ENCODE measurements at regions not wholly inside any gene's neighbourhood (a gene's known extent, or its start where the extent isn't known, plus 50 kb on each side); places are given as distances from the start of the nearest gene placed in this dataset.

DNA sequence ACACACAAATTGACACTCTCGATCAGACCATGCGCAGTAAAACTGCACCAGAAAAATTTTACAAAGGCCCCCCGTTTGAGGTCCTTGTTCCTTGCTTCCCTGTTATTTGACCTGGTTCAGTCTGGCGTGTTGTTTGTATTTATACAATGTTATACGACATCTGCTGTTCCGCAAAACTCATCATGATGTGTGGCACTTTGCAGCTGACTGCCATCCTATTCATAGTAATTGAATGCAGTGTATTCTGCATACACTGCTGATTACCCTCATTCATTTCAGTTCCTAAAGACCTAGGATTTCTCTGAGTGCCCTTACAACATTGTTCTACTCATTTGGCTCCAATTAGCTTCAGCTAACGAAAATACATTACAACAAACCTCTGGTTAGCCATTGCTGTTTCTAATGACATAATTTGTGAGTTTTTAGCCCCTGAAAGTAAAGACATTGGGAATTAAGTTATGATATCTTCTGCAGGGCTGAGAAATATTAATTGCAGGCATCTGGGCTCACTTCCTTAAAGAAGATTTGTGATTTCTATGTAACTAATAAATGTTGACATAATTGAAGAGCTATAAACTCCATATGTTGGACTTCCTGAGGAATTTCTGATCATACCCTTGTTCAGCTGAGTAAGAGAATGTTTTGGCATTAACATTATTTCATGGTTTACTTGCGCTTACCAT, 75.7 kb downstream of the C3orf38 start:
- POLR2A ChIA-PET (ENCODE audit: partially characterized antibody): no interaction called here
- TF ChIP-seq TAF7 (optimal IDR thresholded peaks at IDR 0.05; ENCODE audit: borderline replicate concordance, low read depth, low read length): no peak
- TF ChIP-seq RNF2 (IDR thresholded peaks at IDR 0.05; ENCODE audit: borderline replicate concordance, low read depth, low read length, missing control alignments, poor library complexity, severe bottlenecking): no peak
- TF ChIP-seq RBBP5 (IDR thresholded peaks at IDR 0.05; ENCODE audit: borderline replicate concordance, low read depth, low read length): no peak
- no peak for TF ChIP-seq GTF2F1 (IDR thresholded peaks at IDR 0.05; ENCODE audit: borderline replicate concordance, low read depth, low read length)
- no peak for TF ChIP-seq JUN (IDR thresholded peaks at IDR 0.05; ENCODE audit: low read depth, low read length)
- TF ChIP-seq GABPA (IDR thresholded peaks at IDR 0.05; ENCODE audit: borderline replicate concordance, insufficient read depth, low read length): no peak
- no peak for TF ChIP-seq CHD2 (IDR thresholded peaks at IDR 0.05; ENCODE audit: low read length)
- TF ChIP-seq ZNF274 (IDR thresholded peaks at IDR 0.05; ENCODE audit: borderline replicate concordance, extremely low read depth, low read length): no peak
- TF ChIP-seq SP4 (IDR thresholded peaks at IDR 0.05; ENCODE audit: low read length): no peak
- TF ChIP-seq CTCF (IDR thresholded peaks at IDR 0.05; ENCODE audit: control extremely low read depth in 1 of 3, insufficient read depth in 1 of 3, low read depth in 1 of 3, low read length in 3 of 3): no peak
- no peak for TF ChIP-seq YY1 (IDR thresholded peaks at IDR 0.05; ENCODE audit: low read depth, low read length)

More for the DNA sequence above, 75.7 kb downstream of the C3orf38 start:
- Histone ChIP-seq H3K27me3 (replicated peaks in 1 of 4; ENCODE audit: control insufficient read depth in 3 of 4, extremely low read depth in 1 of 4, insufficient read depth in 3 of 4, low read length in 3 of 4) (no peaks in the 10 kb centered on the region), H3K4me2 (ENCODE audit: insufficient read depth in 1 of 2, low read depth in 2 of 2, low read length in 2 of 2) (no peak overlapping the region), H2BK12ac (ENCODE audit: low read depth, low read length) (no peak overlapping the region), H4K8ac (ENCODE audit: extremely low read depth, insufficient read depth, low read length) (no peak overlapping the region), H3K4me1 (replicated peaks in 1 of 4; ENCODE audit: control insufficient read depth in 3 of 4, insufficient read depth in 4 of 4, low read length in 3 of 4) (no peaks in the 10 kb centered on the region), H3K9ac (replicated peaks in 1 of 4; ENCODE audit: extremely low read depth in 1 of 4, low read depth in 3 of 4, low read length in 3 of 4) (no peak overlapping the region), H4K5ac (ENCODE audit: insufficient read length, low read depth, low read length) (no peak overlapping the region), H3K4ac (replicated peaks; ENCODE audit: insufficient read length, low read depth, low read length) (no peak overlapping the region), H3K23ac (ENCODE audit: insufficient read length) (no peak overlapping the region), H3K36me3 (ENCODE audit: control insufficient read depth in 2 of 4, insufficient read depth in 4 of 4, low read length in 3 of 4) (no peaks in the 10 kb centered on the region), H2BK15ac (ENCODE audit: low read length) (no peak overlapping the region), H3K56ac (replicated peaks; ENCODE audit: insufficient read length, low read depth, low read length) (no peak overlapping the region), H2AK5ac (ENCODE audit: low read depth, low read length) (no peak overlapping the region), H4K20me1 (replicated peaks in 1 of 2; ENCODE audit: control insufficient read depth in 1 of 2, insufficient read depth in 2 of 2, low read length in 2 of 2) (no peaks in the 10 kb centered on the region), H4K91ac (replicated peaks; ENCODE audit: insufficient read length, low read length) (no peak overlapping the region), H3K9me3 (ENCODE audit: insufficient read depth in 2 of 2, low read depth in 1 of 2, low read length in 1 of 2) (no peaks in the 10 kb centered on the region), H3K79me2 (ENCODE audit: control insufficient read depth in 1 of 2, insufficient read depth in 2 of 2, low read length in 2 of 2) (no peaks in the 10 kb centered on the region), H2BK20ac (ENCODE audit: low read length) (no peak overlapping the region), H3K18ac (ENCODE audit: extremely low read depth, low read length) (no peak overlapping the region), H2AFZ (ENCODE audit: low read length) (no peak overlapping the region), H3K14ac (ENCODE audit: insufficient read length) (no peak overlapping the region), H2BK5ac (ENCODE audit: low read depth, low read length) (no peak overlapping the region), H3K23me2 (ENCODE audit: low read depth, low read length) (no peaks in the 10 kb centered on the region), H3K27ac (ENCODE audit: low read depth, low read length) (no peak overlapping the region), H3K79me1 (ENCODE audit: low read depth, low read length) (no peaks in the 10 kb centered on the region), H3K4me3 (ENCODE audit: extremely low read depth in 1 of 4, insufficient read depth in 2 of 4, low read depth in 3 of 4, low read length in 4 of 4) (no peak overlapping the region), H2BK120ac (replicated peaks; ENCODE audit: low read depth, low read length) (no peak overlapping the region)
- DNase-seq (ENCODE audit: low read depth in 1 of 2, low spot score in 2 of 2) (no peak), FAIRE-seq (no peak)
- 88% methylated on average over 8 of the region's 8 CpGs; no CpG with 5 or more reads in 1 of the 2 experiments for WGBS, 2 experiments (ENCODE audit: extremely low coverage in 1 of 2, insufficient coverage in 1 of 2, insufficient read length in 1 of 2, insufficient replicate concordance in 2 of 2, low coverage in 1 of 2, low lambda C conversion rate in 2 of 2, missing lambda C conversion rate in 1 of 2)
- CTCF ChIA-PET (ENCODE audit: partially characterized antibody): no interaction called here

All from H1 (cell line).